ENCODE measurements at regions not wholly inside any gene's neighbourhood (a gene's known extent, or its start where the extent isn't known, plus 50 kb on each side); places are given as distances from the start of the nearest gene placed in this dataset.
A peak's percentile ranks its signal among the peaks of the same experiment; 100 is the strongest.

GRCh38 chr12:21993438-21993981 lies 52.3 kb upstream of the ABCC9 start:
- Histone ChIP-seq H3K36me3 (ENCODE audit: low read length) (no peaks in the 10 kb centered on the region), H3F3A (ENCODE audit: insufficient read depth) (no peaks in the 10 kb centered on the region), H3K9me2 (replicated peaks; ENCODE audit: insufficient read depth, low read length) (no peaks in the 10 kb centered on the region), H3K79me2 (ENCODE audit: insufficient read depth, low read length) (no peaks in the 10 kb centered on the region), H4K20me1 (ENCODE audit: low read depth, low read length) (no peaks in the 10 kb centered on the region), H3K9ac (ENCODE audit: low read length) (no peak overlapping the region), H3K27ac (ENCODE audit: low read depth, low read length) (no peak overlapping the region), H3K9me3 (ENCODE audit: insufficient read depth, low read length) (no peaks in the 10 kb centered on the region), H3K4me3 (ENCODE audit: insufficient read depth, low read length, poor library complexity, severe bottlenecking) (no peak overlapping the region), H3K27me3 (ENCODE audit: low read length) (no peaks in the 10 kb centered on the region), H2AFZ (ENCODE audit: low read depth, low read length, severe bottlenecking) (no peak overlapping the region), H3K4me2 (ENCODE audit: low read depth, low read length, poor library complexity, severe bottlenecking) (no peak overlapping the region)
- TF ChIP-seq CTCF (IDR thresholded peaks at IDR 0.05; ENCODE audit: insufficient read depth, low read length, poor library complexity, severe bottlenecking) (no peak), EZH2phosphoT487 (conservative IDR thresholded peaks at IDR 0.05; ENCODE audit: low read length) (no peak)

- H3K4me2 ChIP-seq (ENCODE audit: low read depth, low read length, poor library complexity, severe bottlenecking): no peak overlapping the region
- no peaks in the 10 kb centered on the region for H3K9me2 ChIP-seq (replicated peaks; ENCODE audit: insufficient read depth, low read length)
- H4K20me1 ChIP-seq (ENCODE audit: low read depth, low read length): no peaks in the 10 kb centered on the region
- no peaks in the 10 kb centered on the region for H3F3A ChIP-seq (ENCODE audit: insufficient read depth)
- H3K27me3 ChIP-seq (ENCODE audit: low read length): no peaks in the 10 kb centered on the region
- no peaks in the 10 kb centered on the region for H3K36me3 ChIP-seq (ENCODE audit: low read length)
- no peaks in the 10 kb centered on the region for H3K79me2 ChIP-seq (ENCODE audit: insufficient read depth, low read length)
- TF ChIP-seq EZH2phosphoT487 (conservative IDR thresholded peaks at IDR 0.05; ENCODE audit: low read length): no peak
- TF ChIP-seq CTCF (IDR thresholded peaks at IDR 0.05; ENCODE audit: insufficient read depth, low read length, poor library complexity, severe bottlenecking): no peak
- no peak overlapping the region for H3K27ac ChIP-seq (ENCODE audit: low read depth, low read length)
- no peak overlapping the region for H3K9ac ChIP-seq (ENCODE audit: low read length)
- no peaks in the 10 kb centered on the region for H3K9me3 ChIP-seq (ENCODE audit: insufficient read depth, low read length)
- H3K4me3 ChIP-seq (ENCODE audit: insufficient read depth, low read length, poor library complexity, severe bottlenecking): no peak overlapping the region
- peak overlapping the region; percentile 56 for H2AFZ ChIP-seq (ENCODE audit: low read depth, low read length, severe bottlenecking)
Observed at GRCh38 chr12:21992823-21993222, 51.6 kb upstream of the ABCC9 start.

- Histone ChIP-seq H3K79me2 (ENCODE audit: insufficient read depth, low read length) (no peaks in the 10 kb centered on the region), H3K4me3 (ENCODE audit: insufficient read depth, low read length, poor library complexity, severe bottlenecking) (no peak overlapping the region), H3K27ac (ENCODE audit: low read depth, low read length) (no peak overlapping the region), H4K20me1 (ENCODE audit: low read depth, low read length) (no peaks in the 10 kb centered on the region), H3K9ac (ENCODE audit: low read length) (no peak overlapping the region), H3K4me2 (ENCODE audit: low read depth, low read length, poor library complexity, severe bottlenecking) (no peak overlapping the region), H3K27me3 (ENCODE audit: low read length) (no peaks in the 10 kb centered on the region), H3K9me3 (ENCODE audit: insufficient read depth, low read length) (no peaks in the 10 kb centered on the region), H3F3A (ENCODE audit: insufficient read depth) (no peaks in the 10 kb centered on the region), H2AFZ (ENCODE audit: low read depth, low read length, severe bottlenecking) (no peak overlapping the region), H3K36me3 (ENCODE audit: low read length) (no peaks in the 10 kb centered on the region), H3K9me2 (replicated peaks; ENCODE audit: insufficient read depth, low read length) (no peaks in the 10 kb centered on the region)
- TF ChIP-seq EZH2phosphoT487 (conservative IDR thresholded peaks at IDR 0.05; ENCODE audit: low read length) (no peak), CTCF (IDR thresholded peaks at IDR 0.05; ENCODE audit: insufficient read depth, low read length, poor library complexity, severe bottlenecking) (no peak)
Observed at GRCh38 chr12:21991526-21991925, 50.3 kb upstream of the ABCC9 start.
